Gastroesophageal sphincter (tissue), 4 donors: ENCODE measurements at regions not wholly inside any gene's neighbourhood (a gene's known extent, or its start where the extent isn't known, plus 50 kb on each side); places are given as distances from the start of the nearest gene placed in this dataset.

ENCODE experiments used
- ATAC-seq: fragments of 150-250 bp; one replicate; pipeline ENCODE4 v1.9.1; 2016; ENCODE audit warnings: mild to moderate bottlenecking, moderate library complexity
- H3K27ac ChIP-seq, 4 donors: fragments of 200-600 bp; sonication (generic) in 3 of 4; 1 replicate in 3 of 4; 2 replicates in 1 of 4; pipeline ENCODE4 v1.5.1; 2016 to 2019
- H3K27me3 ChIP-seq: fragments of 200-600 bp; sonication (generic); one replicate; pipeline ENCODE4 v1.5.1; 2019
- H3K36me3 ChIP-seq, 2 donors: fragments of 200-600 bp; sonication (generic); one replicate each; pipeline ENCODE4 v1.5.1; 2019; ENCODE audit warnings: control low read depth in 1 of 2
- H3K4me1 ChIP-seq, 3 donors: fragments of 200-600 bp; sonication (generic); 1 replicate in 2 of 3; 2 replicates in 1 of 3; pipeline ENCODE4 v1.5.1; 2016 to 2019; ENCODE audit warnings: control low read depth in 2 of 3
- H3K4me3 ChIP-seq, 2 donors: fragments of 200-600 bp; sonication (generic); one replicate each; pipeline ENCODE4 v1.5.1; 2019; ENCODE audit warnings: mild to moderate bottlenecking in 1 of 2, moderate library complexity in 1 of 2
- H3K9me3 ChIP-seq, 3 donors: fragments of 200-600 bp; sonication (generic); one replicate each; pipeline ENCODE4 v1.5.1; 2017 to 2019; ENCODE audit warnings: control low read depth in 2 of 3
- EP300 ChIP-seq: sonication (generic); formaldehyde crosslinking; IDR thresholded peaks from one replicate; pipeline ENCODE4 v1.6.1; 2017; ENCODE audit warnings: antibody characterized with exemption, mild to moderate bottlenecking
- POLR2A ChIP-seq, 2 donors: fragments of 450-650 bp; IDR thresholded peaks; one replicate each; pipeline ENCODE4 v1.6.1; 2017; ENCODE audit warnings: antibody characterized with exemption in 2 of 2, mild to moderate bottlenecking in 2 of 2, moderate library complexity in 1 of 2
- POLR2AphosphoS5 ChIP-seq: sonication (generic); formaldehyde crosslinking; IDR thresholded peaks from one replicate; pipeline ENCODE4 v1.6.1; 2017; ENCODE audit warnings: antibody characterized with exemption
- WGBS, 2 donors: methylation state at CpG; one replicate each; pipeline ENCODE4 v1.1.5; 2018; ENCODE audit warnings: low coverage in 1 of 2; 5-methylcytosine and 5-hydroxymethylcytosine counted together
- TF ChIP-seq, protein P1 (sequence below), 4 experiments: fragments of 200-600 bp in 2 of 4; fragments of 450-650 bp in 2 of 4; sonication (generic) in 1 of 4; IDR thresholded peaks; one replicate each; pipeline ENCODE4 v1.5.1; 2017 to 2019; ENCODE audit warnings: antibody characterized with exemption in 4 of 4, mild to moderate bottlenecking in 2 of 4, moderate library complexity in 2 of 4

DNA sequence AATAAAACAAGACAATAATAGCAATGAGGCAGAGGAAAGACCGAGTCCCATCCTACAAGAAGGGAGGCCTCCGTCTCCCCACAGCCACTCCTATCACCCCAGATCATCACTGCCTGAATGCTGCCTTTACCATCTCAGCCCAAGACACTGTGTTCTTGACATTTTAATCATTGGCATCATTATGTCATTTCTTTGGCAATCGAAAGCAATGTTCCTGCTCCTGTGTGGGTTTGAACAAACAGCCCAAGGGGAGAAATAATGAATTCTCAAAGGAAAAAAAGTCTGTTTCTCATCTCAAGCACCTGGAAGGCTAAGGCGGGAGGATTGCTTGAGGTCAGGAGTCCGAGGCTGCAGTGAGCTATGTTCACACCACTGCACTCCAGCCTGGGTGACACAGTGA lies 73.0 kb upstream of the ACSL1 start:
- Histone ChIP-seq H3K4me1 (no peaks in the 10 kb centered on the region), H3K36me3 (no peaks in the 10 kb centered on the region), H3K27ac (no peak overlapping the region), H3K9me3 (peaks cover 0 to 3% (median 0%) of the 10 kb centered on the region in 3 donors), H3K4me3 (no peak overlapping the region), H3K27me3 (peaks cover 20% of the 10 kb centered on the region)
- TF ChIP-seq EP300 (no peak), POLR2A (IDR thresholded peaks at IDR 0.05) (no peak), POLR2AphosphoS5 (no peak)
- TF ChIP-seq, protein P1, sequence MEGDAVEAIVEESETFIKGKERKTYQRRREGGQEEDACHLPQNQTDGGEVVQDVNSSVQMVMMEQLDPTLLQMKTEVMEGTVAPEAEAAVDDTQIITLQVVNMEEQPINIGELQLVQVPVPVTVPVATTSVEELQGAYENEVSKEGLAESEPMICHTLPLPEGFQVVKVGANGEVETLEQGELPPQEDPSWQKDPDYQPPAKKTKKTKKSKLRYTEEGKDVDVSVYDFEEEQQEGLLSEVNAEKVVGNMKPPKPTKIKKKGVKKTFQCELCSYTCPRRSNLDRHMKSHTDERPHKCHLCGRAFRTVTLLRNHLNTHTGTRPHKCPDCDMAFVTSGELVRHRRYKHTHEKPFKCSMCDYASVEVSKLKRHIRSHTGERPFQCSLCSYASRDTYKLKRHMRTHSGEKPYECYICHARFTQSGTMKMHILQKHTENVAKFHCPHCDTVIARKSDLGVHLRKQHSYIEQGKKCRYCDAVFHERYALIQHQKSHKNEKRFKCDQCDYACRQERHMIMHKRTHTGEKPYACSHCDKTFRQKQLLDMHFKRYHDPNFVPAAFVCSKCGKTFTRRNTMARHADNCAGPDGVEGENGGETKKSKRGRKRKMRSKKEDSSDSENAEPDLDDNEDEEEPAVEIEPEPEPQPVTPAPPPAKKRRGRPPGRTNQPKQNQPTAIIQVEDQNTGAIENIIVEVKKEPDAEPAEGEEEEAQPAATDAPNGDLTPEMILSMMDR (IDR thresholded peaks at IDR 0.05), result no peak
- 75 to 80% methylated on average over 3 to 5 of the region's 5 CpGs for WGBS, 2 donors
- no peak for ATAC-seq

DNA sequence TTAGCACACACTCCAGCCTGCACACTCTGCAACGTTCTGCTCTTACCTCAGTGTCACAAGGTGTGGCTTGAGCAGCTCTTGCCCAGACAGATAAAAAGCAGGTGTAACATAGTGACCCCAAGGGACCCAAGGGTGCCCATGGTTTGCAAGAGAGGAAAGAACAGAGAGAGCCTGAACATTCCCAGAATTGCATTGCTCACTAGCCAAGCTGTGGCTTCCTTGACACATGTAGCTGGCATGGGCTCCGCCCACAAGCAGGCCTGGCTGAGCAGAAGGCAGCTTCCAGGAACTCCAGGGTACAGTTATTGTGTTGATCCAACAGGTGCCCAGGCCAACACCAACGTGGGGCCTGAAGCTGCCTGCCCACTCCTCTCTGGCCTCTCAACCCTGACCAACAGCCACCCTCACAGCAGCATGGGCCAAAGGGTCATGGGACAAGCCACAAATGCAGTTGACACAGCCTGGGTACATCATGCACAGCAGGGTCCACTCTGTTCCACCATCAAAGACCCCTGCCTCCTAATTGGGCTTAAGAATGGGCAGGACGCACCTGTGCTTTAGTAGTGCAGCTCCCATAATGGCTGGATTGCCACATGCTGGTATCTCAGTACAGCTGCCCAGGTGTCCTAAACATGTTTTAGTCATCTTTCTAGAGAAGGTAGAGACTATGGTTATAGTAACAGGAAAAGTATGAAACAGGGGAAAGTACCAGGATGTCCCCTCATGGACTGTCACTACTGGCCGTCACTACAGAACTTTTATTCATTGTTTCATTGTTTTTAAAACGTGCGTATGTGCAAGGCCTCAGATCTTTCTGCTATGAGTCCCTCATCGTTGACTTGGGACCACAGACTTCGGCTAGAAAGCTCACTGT lies 73.7 kb upstream of the ACSL1 start:
- H3K27me3 ChIP-seq, result peaks cover 19% of the 10 kb centered on the region
- no peaks in the 10 kb centered on the region for H3K9me3 ChIP-seq
- H3K4me3 ChIP-seq, result no peak overlapping the region
- no peaks in the 10 kb centered on the region for H3K4me1 ChIP-seq
- no peak overlapping the region for H3K27ac ChIP-seq
- peak; percentile 31 for ATAC-seq
- TF ChIP-seq, protein P1 (IDR thresholded peaks at IDR 0.05), result no peak
- TF ChIP-seq POLR2A (IDR thresholded peaks at IDR 0.05), result no peak
- TF ChIP-seq EP300, result no peak
- no peak for TF ChIP-seq POLR2AphosphoS5
- WGBS, 2 donors, result 85% methylated on average over 7 of the region's 9 CpGs; no CpG with 5 or more reads in 1 of the 2 donors
- no peaks in the 10 kb centered on the region for H3K36me3 ChIP-seq

DNA sequence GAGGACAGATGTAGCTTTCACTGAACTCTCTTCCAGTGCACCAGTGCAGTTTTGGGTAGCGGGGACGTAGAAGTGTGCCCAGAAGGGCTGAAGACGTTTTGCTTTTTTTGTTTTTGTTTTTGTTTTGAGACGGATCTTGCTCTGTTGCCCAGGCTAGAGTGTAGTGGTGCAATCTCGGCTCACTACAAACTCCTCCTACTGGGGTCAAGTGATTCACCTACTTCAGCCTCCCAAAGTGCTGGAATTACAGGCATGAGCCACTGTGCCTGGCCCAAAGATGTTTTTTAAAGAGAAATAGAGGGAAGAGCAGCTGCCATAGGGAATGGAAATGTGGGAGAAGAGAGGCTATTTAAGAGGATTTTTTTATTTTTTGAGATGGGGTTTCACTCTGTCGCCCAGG lies 74.4 kb upstream of the ACSL1 start:
- H3K9me3 ChIP-seq, result no peaks in the 10 kb centered on the region
- no peaks in the 10 kb centered on the region for H3K36me3 ChIP-seq
- no peak overlapping the region for H3K27ac ChIP-seq
- 90 to 94% methylated on average over 5 to 6 of the region's 6 CpGs for WGBS, 2 donors
- H3K4me1 ChIP-seq, result no peaks in the 10 kb centered on the region
- peaks cover 19% of the 10 kb centered on the region for H3K27me3 ChIP-seq
- no peak overlapping the region for H3K4me3 ChIP-seq
- no peak for ATAC-seq
- TF ChIP-seq POLR2A (IDR thresholded peaks at IDR 0.05) (no peak), POLR2AphosphoS5 (no peak), EP300 (no peak)
- TF ChIP-seq, protein P1 (IDR thresholded peaks at IDR 0.05), result no peak

DNA sequence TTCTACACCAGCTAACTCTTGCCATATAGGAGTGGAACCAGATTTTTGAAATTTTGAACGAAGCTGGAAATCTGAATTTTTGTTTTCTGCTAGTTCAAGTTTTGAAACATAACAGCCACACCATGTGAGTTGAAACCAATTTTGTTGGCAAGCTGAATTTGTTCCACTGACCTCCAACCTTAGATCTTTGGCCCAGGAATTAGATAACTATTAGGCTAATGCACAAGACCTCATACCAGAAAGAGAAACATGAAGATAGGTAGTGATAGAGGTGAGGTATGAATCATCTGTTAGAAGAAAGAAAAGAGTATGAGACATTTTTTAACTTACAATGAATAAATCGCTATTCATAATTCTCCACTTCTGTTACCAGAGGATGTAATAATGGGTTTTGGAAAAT lies 76.8 kb upstream of the ACSL1 start:
- Histone ChIP-seq H3K27ac (no peak overlapping the region), H3K4me1 (no peaks in the 10 kb centered on the region), H3K9me3 (no peaks in the 10 kb centered on the region), H3K27me3 (peaks cover 4% of the 10 kb centered on the region), H3K4me3 (no peak overlapping the region), H3K36me3 (no peaks in the 10 kb centered on the region)
- 88 to 92% methylated on average over 2 of the region's 2 CpGs for WGBS, 2 donors
- no peak for ATAC-seq
- TF ChIP-seq POLR2AphosphoS5 (no peak), POLR2A (IDR thresholded peaks at IDR 0.05) (no peak), EP300 (no peak)
- TF ChIP-seq, protein P1 (IDR thresholded peaks at IDR 0.05), result no peak
